Mesodermal cell (in vitro differentiated cells): ENCODE measurements at regions not wholly inside any gene's neighbourhood (a gene's known extent, or its start where the extent isn't known, plus 50 kb on each side); places are given as distances from the start of the nearest gene placed in this dataset.
"Not testable (repeated sequence)": the region's sequence is repeated elsewhere in the genome, so short reads cannot be mapped to it uniquely, and the experiment has no call there.

Experiments used
- H3K27ac ChIP-seq: 2 replicates; pipeline ENCODE4 v1.7.0; 2013; ENCODE audit warnings: mild to moderate bottlenecking, low read depth, low read length, moderate library complexity; ENCODE audit not compliant: severe bottlenecking
- H3K36me3 ChIP-seq: 2 replicates; pipeline ENCODE4 v1.7.1; 2013; ENCODE audit warnings: mild to moderate bottlenecking, low read length, moderate library complexity; ENCODE audit not compliant: control insufficient read depth, insufficient read depth
- H3K4me1 ChIP-seq: one replicate; pipeline ENCODE4 v1.7.1; 2013; ENCODE audit warnings: mild to moderate bottlenecking, low read length; ENCODE audit not compliant: insufficient read depth, control insufficient read depth, poor library complexity, severe bottlenecking
- H3K4me3 ChIP-seq: 2 replicates; pipeline ENCODE4 v1.7.0; 2013; ENCODE audit warnings: low read length, control low read depth, mild to moderate bottlenecking; ENCODE audit not compliant: insufficient read depth, poor library complexity, severe bottlenecking; ENCODE audit errors: extremely low read depth
- H3K9me3 ChIP-seq: 2 replicates; pipeline ENCODE4 v1.7.1; 2013; ENCODE audit warnings: mild to moderate bottlenecking, low read length, moderate library complexity; ENCODE audit not compliant: control insufficient read depth
- WGBS, 2 experiments: methylation state at CpG; one replicate each; pipeline ENCODE4 v1.1.5; 2013; ENCODE audit warnings: missing lambda C conversion rate in 2 of 2; ENCODE audit not compliant: insufficient coverage in 2 of 2; 5-methylcytosine and 5-hydroxymethylcytosine counted together

GRCh38 chr2:106004851-106005250, 189.2 kb downstream of the UXS1 start:
- WGBS, 2 experiments = no CpG with 5 or more reads among the region's 1 CpG

GRCh38 chr2:105999211-105999989, 194.7 kb downstream of the UXS1 start:
- H3K4me3 ChIP-seq = no peak overlapping the region
- 74 to 87% methylated on average over 3 to 5 of the region's 6 CpGs for WGBS, 2 experiments
- no peak overlapping the region for H3K27ac ChIP-seq
- H3K9me3 ChIP-seq = peaks cover 12% of the 10 kb centered on the region
- no peaks in the 10 kb centered on the region for H3K36me3 ChIP-seq
- H3K4me1 ChIP-seq = no peaks in the 10 kb centered on the region

More at GRCh38 chr2:106004851-106005250, 189.2 kb downstream of the UXS1 start:
- no peaks in the 10 kb centered on the region for H3K4me1 ChIP-seq
- no peaks in the 10 kb centered on the region for H3K36me3 ChIP-seq
- H3K9me3 ChIP-seq = peaks cover 13% of the 10 kb centered on the region
- H3K27ac ChIP-seq = no peak overlapping the region
- H3K4me3 ChIP-seq = no peak overlapping the region

- Histone ChIP-seq H3K4me1 (no peaks in the 10 kb centered on the region), H3K4me3 (no peak overlapping the region), H3K36me3 (no peaks in the 10 kb centered on the region), H3K9me3 (peaks cover 23% of the 10 kb centered on the region), H3K27ac (no peak overlapping the region)
- WGBS, 2 experiments = no CpG with 5 or more reads among the region's 2 CpGs
Measured at GRCh38 chr2:105997711-105998110, 196.4 kb downstream of the UXS1 start.

GRCh38 chr2:105990624-105991023, 203.5 kb downstream of the UXS1 start:
- no peak overlapping the region for H3K27ac ChIP-seq
- H3K9me3 ChIP-seq = peaks cover 33% of the 10 kb centered on the region
- H3K36me3 ChIP-seq = no peaks in the 10 kb centered on the region
- WGBS, 2 experiments = 84 to 90% methylated on average over 3 to 5 of the region's 6 CpGs
- H3K4me1 ChIP-seq = no peaks in the 10 kb centered on the region
- no peak overlapping the region for H3K4me3 ChIP-seq

GRCh38 chr2:105989803-105990202, 204.3 kb downstream of the UXS1 start:
- WGBS, 2 experiments = 80 to 94% methylated on average over 1 to 2 of the region's 2 CpGs
- H3K36me3 ChIP-seq, H3K4me1 ChIP-seq, H3K4me3 ChIP-seq, H3K27ac ChIP-seq: not testable (repeated sequence)
- peaks cover 29% of the 10 kb centered on the region for H3K9me3 ChIP-seq

- Histone ChIP-seq H3K27ac (no peak overlapping the region), H3K36me3 (no peaks in the 10 kb centered on the region), H3K9me3 (peaks cover 22% of the 10 kb centered on the region), H3K4me3 (no peak overlapping the region), H3K4me1 (no peaks in the 10 kb centered on the region)
Measured at GRCh38 chr2:105989070-105989469, 205.0 kb downstream of the UXS1 start.

GRCh38 chr2:105977807-105978206, 216.3 kb downstream of the UXS1 start:
- H3K9me3 ChIP-seq = peaks cover 28% of the 10 kb centered on the region
- 100% methylated on average over 1 of the region's 1 CpG; no CpG with 5 or more reads in 1 of the 2 experiments for WGBS, 2 experiments

GRCh38 chr2:105977212-105977611, 216.9 kb downstream of the UXS1 start:
- Histone ChIP-seq H3K36me3 (no peaks in the 10 kb centered on the region), H3K4me1 (no peaks in the 10 kb centered on the region), H3K4me3 (no peak overlapping the region), H3K27ac (no peak overlapping the region), H3K9me3 (peaks cover 28% of the 10 kb centered on the region)
- WGBS, 2 experiments = 79 to 86% methylated on average over 4 of the region's 5 CpGs

More at GRCh38 chr2:105977807-105978206, 216.3 kb downstream of the UXS1 start:
- Histone ChIP-seq H3K4me1 (no peaks in the 10 kb centered on the region), H3K36me3 (no peaks in the 10 kb centered on the region), H3K4me3 (no peak overlapping the region), H3K27ac (no peak overlapping the region)

GRCh38 chr2:105974812-105975211, 219.3 kb downstream of the UXS1 start:
- Histone ChIP-seq H3K9me3 (peaks cover 28% of the 10 kb centered on the region), H3K4me3 (no peak overlapping the region), H3K36me3 (no peaks in the 10 kb centered on the region), H3K27ac (no peak overlapping the region), H3K4me1 (no peaks in the 10 kb centered on the region)

- Histone ChIP-seq H3K27ac (no peak overlapping the region), H3K4me1 (no peaks in the 10 kb centered on the region), H3K9me3 (peaks cover 14% of the 10 kb centered on the region), H3K36me3 (no peaks in the 10 kb centered on the region), H3K4me3 (no peak overlapping the region)
- WGBS, 2 experiments = 90 to 96% methylated on average over 4 to 6 of the region's 6 CpGs
Measured at GRCh38 chr2:105972927-105973326, 221.2 kb downstream of the UXS1 start.

GRCh38 chr2:105972246-105972645, 221.9 kb downstream of the UXS1 start:
- H3K36me3 ChIP-seq = no peaks in the 10 kb centered on the region
- 83 to 88% methylated on average over 3 of the region's 3 CpGs for WGBS, 2 experiments
- no peak overlapping the region for H3K27ac ChIP-seq
- no peak overlapping the region for H3K4me3 ChIP-seq
- H3K4me1 ChIP-seq = no peaks in the 10 kb centered on the region
- H3K9me3 ChIP-seq = peaks cover 9% of the 10 kb centered on the region
